ENCODE measurements at regions not wholly inside any gene's neighbourhood (a gene's known extent, or its start where the extent isn't known, plus 50 kb on each side); places are given as distances from the start of the nearest gene placed in this dataset.

DNA sequence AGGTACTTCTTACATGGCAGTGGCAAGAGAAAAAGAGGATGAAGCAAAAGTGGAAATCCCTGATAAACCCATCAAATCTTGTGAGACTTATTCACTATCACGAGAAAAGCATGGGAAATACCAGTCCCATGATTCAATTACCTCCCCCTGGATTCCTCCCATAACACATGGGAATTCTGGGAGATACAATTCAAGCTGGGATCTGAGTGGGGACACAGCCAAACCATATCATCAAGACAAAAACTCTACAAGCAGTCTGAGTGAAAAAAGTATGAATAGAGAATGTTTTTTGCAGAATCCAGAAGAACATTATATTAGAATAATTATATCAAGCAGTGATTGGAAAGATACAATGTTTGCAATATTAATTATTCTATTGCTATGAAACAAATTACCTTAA, 893.7 kb downstream of the FAM181B start:
- Histone ChIP-seq H3K9ac (replicated peaks; ENCODE audit: extremely low read depth, insufficient read depth, low read length) (no peak overlapping the region), H3K9me1 (replicated peaks; ENCODE audit: control insufficient read depth, extremely low read depth, insufficient read depth, low read length) (no peaks in the 10 kb centered on the region), H3K4me2 (ENCODE audit: insufficient read depth, low read length) (no peak overlapping the region), H3K27ac (ENCODE audit: insufficient read depth, low read depth, low read length) (no peak overlapping the region), H3K36me3 (ENCODE audit: control insufficient read depth in 2 of 2, extremely low read depth in 1 of 2, insufficient read depth in 2 of 2, low read length in 2 of 2) (no peaks in the 10 kb centered on the region), H3K27me3 (ENCODE audit: control insufficient read depth in 2 of 2, insufficient read depth in 2 of 2, low read length in 2 of 2) (no peaks in the 10 kb centered on the region), H3K4me1 (ENCODE audit: control insufficient read depth, extremely low read depth, insufficient read depth, low read length) (no peaks in the 10 kb centered on the region), H3K79me2 (ENCODE audit: control insufficient read depth, insufficient read depth, low read length) (no peaks in the 10 kb centered on the region), H3K4me3 (replicated peaks in 1 of 3; ENCODE audit: insufficient read depth in 1 of 3, low read depth in 1 of 3, low read length in 3 of 3) (no peak overlapping the region), H4K20me1 (replicated peaks; ENCODE audit: control insufficient read depth, extremely low read depth, insufficient read depth, low read length) (no peaks in the 10 kb centered on the region), H3K9me3 (replicated peaks; ENCODE audit: control insufficient read depth, insufficient read depth, low read length) (peaks cover 1% of the 10 kb centered on the region), H2AFZ (ENCODE audit: low read depth, low read length) (no peak overlapping the region)
- no peak for FAIRE-seq
- CTCF ChIA-PET, result no interaction called here
- dilution Hi-C loops (cut with MboI; ENCODE audit: extremely low pct_ligation_motif_present, low sequenced_read_pairs) (no loop called here), intact Hi-C loops (cut with micrococcal nuclease) (no loop called here)
- POLR2A ChIA-PET, result no interaction called here
- no TSS peak for BruUV-seq (replicated peaks)
- DNase-seq (ENCODE audit: low read depth, low spot score), result no peak
- TF ChIP-seq FOS (IDR thresholded peaks at IDR 0.05; ENCODE audit: borderline replicate concordance, insufficient read depth, low read length) (no peak), EZH2 (IDR thresholded peaks at IDR 0.05; ENCODE audit: borderline replicate concordance, low read depth, low read length, severe bottlenecking) (no peak), POLR2A (IDR thresholded peaks at IDR 0.05; ENCODE audit: low read depth, low read length) (no peak), MYC (IDR thresholded peaks at IDR 0.05; ENCODE audit: low read depth, low read length) (no peak), JUN (IDR thresholded peaks at IDR 0.05; ENCODE audit: borderline replicate concordance, insufficient read depth, insufficient read length, low read depth) (no peak), GATA2 (IDR thresholded peaks at IDR 0.05; ENCODE audit: insufficient read depth, insufficient read length, low read depth, low read length) (no peak), POLR2AphosphoS5 (IDR thresholded peaks at IDR 0.05; ENCODE audit: insufficient read depth, low read depth, low read length) (no peak)
- TF ChIP-seq, protein P1, sequence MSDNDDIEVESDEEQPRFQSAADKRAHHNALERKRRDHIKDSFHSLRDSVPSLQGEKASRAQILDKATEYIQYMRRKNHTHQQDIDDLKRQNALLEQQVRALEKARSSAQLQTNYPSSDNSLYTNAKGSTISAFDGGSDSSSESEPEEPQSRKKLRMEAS (IDR thresholded peaks at IDR 0.05; ENCODE audit: insufficient read depth, insufficient read length), result no peak
- TF ChIP-seq, protein P2, sequence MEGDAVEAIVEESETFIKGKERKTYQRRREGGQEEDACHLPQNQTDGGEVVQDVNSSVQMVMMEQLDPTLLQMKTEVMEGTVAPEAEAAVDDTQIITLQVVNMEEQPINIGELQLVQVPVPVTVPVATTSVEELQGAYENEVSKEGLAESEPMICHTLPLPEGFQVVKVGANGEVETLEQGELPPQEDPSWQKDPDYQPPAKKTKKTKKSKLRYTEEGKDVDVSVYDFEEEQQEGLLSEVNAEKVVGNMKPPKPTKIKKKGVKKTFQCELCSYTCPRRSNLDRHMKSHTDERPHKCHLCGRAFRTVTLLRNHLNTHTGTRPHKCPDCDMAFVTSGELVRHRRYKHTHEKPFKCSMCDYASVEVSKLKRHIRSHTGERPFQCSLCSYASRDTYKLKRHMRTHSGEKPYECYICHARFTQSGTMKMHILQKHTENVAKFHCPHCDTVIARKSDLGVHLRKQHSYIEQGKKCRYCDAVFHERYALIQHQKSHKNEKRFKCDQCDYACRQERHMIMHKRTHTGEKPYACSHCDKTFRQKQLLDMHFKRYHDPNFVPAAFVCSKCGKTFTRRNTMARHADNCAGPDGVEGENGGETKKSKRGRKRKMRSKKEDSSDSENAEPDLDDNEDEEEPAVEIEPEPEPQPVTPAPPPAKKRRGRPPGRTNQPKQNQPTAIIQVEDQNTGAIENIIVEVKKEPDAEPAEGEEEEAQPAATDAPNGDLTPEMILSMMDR (IDR thresholded peaks at IDR 0.05; ENCODE audit: extremely low read depth in 1 of 2, insufficient read depth in 1 of 2, low read depth in 1 of 2, low read length in 2 of 2), result no peak
